ENCODE measurements at regions not wholly inside any gene's neighbourhood (a gene's known extent, or its start where the extent isn't known, plus 50 kb on each side); places are given as distances from the start of the nearest gene placed in this dataset.
A peak's percentile ranks its signal among the peaks of the same experiment; 100 is the strongest.
"Not testable (repeated sequence)": the region's sequence is repeated elsewhere in the genome, so short reads cannot be mapped to it uniquely, and the experiment has no call there.

- TF ChIP-seq CTCF (IDR thresholded peaks at IDR 0.05; ENCODE audit: insufficient read depth, low read length, poor library complexity, severe bottlenecking), result no peak
- H3K27me3 ChIP-seq (ENCODE audit: control insufficient read depth, insufficient read depth, low read length), result no peaks in the 10 kb centered on the region
- H3K36me3 ChIP-seq (ENCODE audit: control insufficient read depth, insufficient read depth, low read length), result no peaks in the 10 kb centered on the region
- H3K4me3 ChIP-seq (ENCODE audit: low read depth, low read length), result no peak overlapping the region
- no peak for DNase-seq (ENCODE audit: low read depth)
Measured at GRCh38 chr2:180247658-180248057, 240.6 kb upstream of the CWC22 start.

- H3K36me3 ChIP-seq (ENCODE audit: control insufficient read depth, insufficient read depth, low read length), result no peaks in the 10 kb centered on the region
- no peak overlapping the region for H3K4me3 ChIP-seq (ENCODE audit: low read depth, low read length)
- DNase-seq (ENCODE audit: low read depth), result no peak
- H3K27me3 ChIP-seq (ENCODE audit: control insufficient read depth, insufficient read depth, low read length), result no peaks in the 10 kb centered on the region
- TF ChIP-seq CTCF (IDR thresholded peaks at IDR 0.05; ENCODE audit: insufficient read depth, low read length, poor library complexity, severe bottlenecking), result no peak
Measured at GRCh38 chr2:180246268-180246667, 239.2 kb upstream of the CWC22 start.

- no peak for DNase-seq (ENCODE audit: low read depth)
- Histone ChIP-seq H3K4me3 (ENCODE audit: low read depth, low read length) (no peak overlapping the region), H3K27me3 (ENCODE audit: control insufficient read depth, insufficient read depth, low read length) (no peaks in the 10 kb centered on the region), H3K36me3 (ENCODE audit: control insufficient read depth, insufficient read depth, low read length) (no peaks in the 10 kb centered on the region)
- TF ChIP-seq CTCF (IDR thresholded peaks at IDR 0.05; ENCODE audit: insufficient read depth, low read length, poor library complexity, severe bottlenecking), result peak; percentile 35
Measured at GRCh38 chr2:180240774-180241173, 233.7 kb upstream of the CWC22 start.

- no peak for DNase-seq (ENCODE audit: low read depth)
- H3K36me3 ChIP-seq (ENCODE audit: control insufficient read depth, insufficient read depth, low read length), result no peaks in the 10 kb centered on the region
- no peak for TF ChIP-seq CTCF (IDR thresholded peaks at IDR 0.05; ENCODE audit: insufficient read depth, low read length, poor library complexity, severe bottlenecking)
- no peak overlapping the region for H3K4me3 ChIP-seq (ENCODE audit: low read depth, low read length)
- no peaks in the 10 kb centered on the region for H3K27me3 ChIP-seq (ENCODE audit: control insufficient read depth, insufficient read depth, low read length)
Measured at GRCh38 chr2:180238729-180239128, 231.6 kb upstream of the CWC22 start.

- not testable (repeated sequence) for H3K27me3 ChIP-seq (ENCODE audit: control insufficient read depth, insufficient read depth, low read length); DNase-seq (ENCODE audit: low read depth); H3K36me3 ChIP-seq (ENCODE audit: control insufficient read depth, insufficient read depth, low read length); H3K4me3 ChIP-seq (ENCODE audit: low read depth, low read length)
Measured at GRCh38 chr2:180236061-180236460, 229.0 kb upstream of the CWC22 start.

- DNase-seq (ENCODE audit: low read depth); H3K4me3 ChIP-seq (ENCODE audit: low read depth, low read length); H3K36me3 ChIP-seq (ENCODE audit: control insufficient read depth, insufficient read depth, low read length); H3K27me3 ChIP-seq (ENCODE audit: control insufficient read depth, insufficient read depth, low read length): not testable (repeated sequence)
Measured at GRCh38 chr2:180235506-180235905, 228.4 kb upstream of the CWC22 start.

GRCh38 chr2:180234991-180235390, 227.9 kb upstream of the CWC22 start:
- DNase-seq (ENCODE audit: low read depth); H3K27me3 ChIP-seq (ENCODE audit: control insufficient read depth, insufficient read depth, low read length); H3K36me3 ChIP-seq (ENCODE audit: control insufficient read depth, insufficient read depth, low read length); H3K4me3 ChIP-seq (ENCODE audit: low read depth, low read length): not testable (repeated sequence)

Data from kidney epithelial cell (primary cell).